Endothelial cell of umbilical vein (primary cell): ENCODE measurements at regions not wholly inside any gene's neighbourhood (a gene's known extent, or its start where the extent isn't known, plus 50 kb on each side); places are given as distances from the start of the nearest gene placed in this dataset.
A peak's percentile ranks its signal among the peaks of the same experiment; 100 is the strongest.

Experiments
- BruUV-seq: library from RNA; stranded (reverse); fragments of 400-500 nt; replicated peaks from 2 replicates; lab custom pipeline; 2021; lab: Mats Ljungman, UMichigan
- CTCF ChIA-PET: fragments of 300-600, 350-600 bp; sonication (Branson Sonifier 250); formaldehyde crosslinking; loops from one replicate; lab custom pipeline; 2021; ENCODE audit warnings: antibody characterized with exemption, inconsistent platforms; lab: Charles Lee
- POLR2A ChIA-PET: fragments of 300-600, 350-600 bp; sonication (Branson Sonifier 250); formaldehyde crosslinking; loops from one replicate; lab custom pipeline; 2021; ENCODE audit warnings: antibody characterized with exemption, inconsistent platforms; lab: Charles Lee
- DNase-seq: peaks from one replicate; pipeline ENCODE4 v3.0.0-alpha.2; 2011; ENCODE audit warnings: low read depth, low spot score
- FAIRE-seq: peaks from 2 replicates; lab custom pipeline; 2011; peaks lifted over from hg19 to GRCh38; lab: Jason Lieb, UNC
- H2AFZ ChIP-seq: 2 replicates; pipeline ENCODE4 v1.6.0; 2012; ENCODE audit warnings: low read depth, low read length, control low read depth, inconsistent platforms
- H3K27ac ChIP-seq: 2 replicates; pipeline ENCODE4 v1.5.1; 2011; ENCODE audit warnings: low read depth, mild to moderate bottlenecking, control low read depth, low read length, moderate library complexity; ENCODE audit not compliant: insufficient read depth
- H3K27me3 ChIP-seq, 2 experiments: 2 replicates each; pipeline versions ENCODE4 v1.6.0 to v1.6.1; 2011; ENCODE audit warnings: low read length in 2 of 2, mixed read lengths in 1 of 2; ENCODE audit not compliant: control insufficient read depth in 2 of 2, insufficient read depth in 2 of 2
- H3K36me3 ChIP-seq, 2 experiments: 2 replicates in 1 of 2; 3 replicates in 1 of 2; pipeline ENCODE4 v1.5.1; 2011; ENCODE audit warnings: low read length in 2 of 2, mild to moderate bottlenecking in 1 of 2, moderate library complexity in 1 of 2; ENCODE audit not compliant: control insufficient read depth in 2 of 2, insufficient read depth in 2 of 2; ENCODE audit errors: extremely low read depth in 1 of 2
- H3K4me1 ChIP-seq: 3 replicates; pipeline ENCODE4 v1.5.1; 2011; ENCODE audit warnings: mild to moderate bottlenecking, low read length; ENCODE audit not compliant: control insufficient read depth, insufficient read depth; ENCODE audit errors: extremely low read depth
- H3K4me2 ChIP-seq: 2 replicates; pipeline ENCODE4 v1.6.1; 2011; ENCODE audit warnings: low read length, control low read depth, mixed read lengths; ENCODE audit not compliant: insufficient read depth
- H3K4me3 ChIP-seq, 3 experiments: fragments of 200-600 bp in 1 of 3; sonication (generic), shearing (Covaris generic) in 1 of 3; replicated peaks in 1 of 3; 2 replicates each; pipeline ENCODE4 v1.5.1; 2011 to 2016; ENCODE audit warnings: control low read depth in 3 of 3, low read length in 3 of 3, mild to moderate bottlenecking in 2 of 3, inconsistent platforms in 1 of 3, low read depth in 1 of 3, moderate library complexity in 1 of 3; ENCODE audit not compliant: insufficient read depth in 1 of 3
- H3K79me2 ChIP-seq: 2 replicates; pipeline ENCODE4 v1.6.0; 2012; ENCODE audit warnings: low read length, inconsistent platforms; ENCODE audit not compliant: control insufficient read depth, insufficient read depth
- H3K9ac ChIP-seq: replicated peaks from 2 replicates; pipeline ENCODE3; 2011; ENCODE audit warnings: low read length, control low read depth; ENCODE audit not compliant: insufficient read depth; ENCODE audit errors: extremely low read depth
- H3K9me1 ChIP-seq: replicated peaks from 3 replicates; pipeline ENCODE4 v1.6.0; 2011; ENCODE audit warnings: mild to moderate bottlenecking, low read length; ENCODE audit not compliant: control insufficient read depth, insufficient read depth; ENCODE audit errors: extremely low read depth
- H3K9me3 ChIP-seq: replicated peaks from 2 replicates; pipeline ENCODE4 v1.5.1; 2012; ENCODE audit warnings: low read length, inconsistent platforms; ENCODE audit not compliant: control insufficient read depth, insufficient read depth
- H4K20me1 ChIP-seq: replicated peaks from 2 replicates; pipeline ENCODE3; 2011; ENCODE audit warnings: mild to moderate bottlenecking, low read length; ENCODE audit not compliant: control insufficient read depth, insufficient read depth; ENCODE audit errors: extremely low read depth
- CTCF ChIP-seq, 2 donors: IDR thresholded peaks; 1 replicate in 1 of 2; 2 replicates in 1 of 2; pipeline ENCODE4 v1.5.1; 2011; ENCODE audit warnings: low read length in 2 of 2, mild to moderate bottlenecking in 2 of 2, moderate library complexity in 2 of 2, control low read depth in 1 of 2, inconsistent platforms in 1 of 2, low read depth in 1 of 2; ENCODE audit not compliant: insufficient read depth in 1 of 2; ENCODE audit errors: extremely low read depth in 1 of 2
- EZH2 ChIP-seq: IDR thresholded peaks from 2 replicates; pipeline ENCODE4 v1.6.1; 2012; ENCODE audit warnings: borderline replicate concordance, low read depth, mild to moderate bottlenecking, moderate library complexity, low read length, inconsistent platforms; ENCODE audit not compliant: severe bottlenecking
- FOS ChIP-seq: IDR thresholded peaks from 2 replicates; pipeline ENCODE4 v1.6.1; 2011; ENCODE audit warnings: mild to moderate bottlenecking, low read length, moderate library complexity, borderline replicate concordance; ENCODE audit not compliant: insufficient read depth
- GATA2 ChIP-seq: IDR thresholded peaks from 2 replicates; pipeline ENCODE4 v1.7.0; 2011; ENCODE audit warnings: low read depth, mild to moderate bottlenecking, moderate library complexity, mixed read lengths, low read length; ENCODE audit not compliant: insufficient read length, insufficient read depth
- JUN ChIP-seq: IDR thresholded peaks from 2 replicates; pipeline ENCODE4 v1.6.1; 2011; ENCODE audit warnings: borderline replicate concordance, low read depth; ENCODE audit not compliant: insufficient read length, insufficient read depth
- MAX ChIP-seq: IDR thresholded peaks from 2 replicates; pipeline ENCODE4 v1.6.1; 2011; ENCODE audit not compliant: insufficient read depth, insufficient read length
- MYC ChIP-seq: IDR thresholded peaks from one replicate; pipeline ENCODE4 v1.6.1; 2011; ENCODE audit warnings: mild to moderate bottlenecking, low read depth, low read length
- POLR2A ChIP-seq: IDR thresholded peaks from 2 replicates; pipeline ENCODE4 v1.6.1; 2012; ENCODE audit warnings: low read depth, mild to moderate bottlenecking, control low read depth, low read length
- POLR2AphosphoS5 ChIP-seq: IDR thresholded peaks from 2 replicates; pipeline ENCODE4 v1.6.1; 2012; ENCODE audit warnings: low read depth, mild to moderate bottlenecking, control low read depth, low read length, moderate library complexity; ENCODE audit not compliant: insufficient read depth
- dilution Hi-C: fragments of 300-500 bp; cut with MboI; formaldehyde crosslinking; loops from one replicate; pipeline ENCODE4 v1.15.0; 2019; ENCODE audit warnings: low sequenced_read_pairs; ENCODE audit not compliant: extremely low pct_ligation_motif_present
- intact Hi-C: fragments of 100-400 bp; cut with micrococcal nuclease; formaldehyde crosslinking; loops from one replicate; pipeline ENCODE4 v1.10.0; 2022

GRCh38 chr11:100575860-100576717 lies 111.0 kb upstream of the ARHGAP42 start:
- ChIA-PET CTCF (interaction anchor here (0.6 to 4.6 kb wide), 56 partner anchors 9 to 1432 kb away, joined by 3 to 75 read pairs (median 4); no protein-coding TSS in a partner anchor), POLR2A (interaction anchor here (0.5 kb wide), 1 partner anchor 226 kb away, joined by 3 read pairs; no protein-coding TSS in a partner anchor)
- intact Hi-C loops, result loop anchor here (1.0 to 10.0 kb wide), 5 partner anchors 111 to 1551 kb away; partner anchors contain the start of genes ARHGAP42 and CNTN5
- Histone ChIP-seq H3K9ac (no peak overlapping the region), H3K4me3 (no peak overlapping the region), H3K27ac (no peak overlapping the region), H3K9me3 (no peaks in the 10 kb centered on the region), H2AFZ (no peak overlapping the region), H3K4me2 (peak overlapping the region; percentile 67), H3K27me3 (peaks cover 0 to 11% of the 10 kb centered on the region in 2 experiments), H3K36me3 (no peaks in the 10 kb centered on the region), H3K79me2 (no peaks in the 10 kb centered on the region), H3K4me1 (no peaks in the 10 kb centered on the region), H4K20me1 (no peaks in the 10 kb centered on the region), H3K9me1 (no peaks in the 10 kb centered on the region)
- TF ChIP-seq CTCF (IDR thresholded peaks at IDR 0.05; ENCODE audit: extremely low read depth in 1 of 2, insufficient read depth in 1 of 2, low read depth in 1 of 2, low read length in 2 of 2), result peak; percentile 37 to 59
- TF ChIP-seq POLR2AphosphoS5, result no peak
- TF ChIP-seq JUN, result peak; percentile 4
- no TSS peak for BruUV-seq
- dilution Hi-C loops, result no loop called here
- peak; percentile 57 for FAIRE-seq
- peak; percentile 56 for DNase-seq

GRCh38 chr11:100576718-100577021 lies 110.4 kb upstream of the ARHGAP42 start:
- DNase-seq, result no peak
- Histone ChIP-seq H3K9ac (no peak overlapping the region), H3K36me3 (no peaks in the 10 kb centered on the region), H3K4me3 (no peak overlapping the region), H3K79me2 (no peaks in the 10 kb centered on the region), H3K27me3 (peaks cover 0 to 16% of the 10 kb centered on the region in 2 experiments), H4K20me1 (no peaks in the 10 kb centered on the region), H3K4me2 (no peak overlapping the region), H3K9me3 (no peaks in the 10 kb centered on the region), H3K27ac (no peak overlapping the region), H2AFZ (no peak overlapping the region), H3K9me1 (no peaks in the 10 kb centered on the region), H3K4me1 (no peaks in the 10 kb centered on the region)
- dilution Hi-C loops (no loop called here), intact Hi-C loops (loop anchor here (1.0 to 10.0 kb wide), 5 partner anchors 111 to 1552 kb away; partner anchors contain the start of genes ARHGAP42 and CNTN5)
- ChIA-PET POLR2A (interaction anchor here (0.5 kb wide), 1 partner anchor 227 kb away, joined by 3 read pairs; no protein-coding TSS in a partner anchor), CTCF (interaction anchor here (0.6 to 4.6 kb wide), 56 partner anchors 9 to 1431 kb away, joined by 3 to 75 read pairs (median 4); no protein-coding TSS in a partner anchor)
- FAIRE-seq, result no peak
- BruUV-seq, result no TSS peak
- no peak for TF ChIP-seq MAX
- no peak for TF ChIP-seq GATA2
- TF ChIP-seq POLR2A, result no peak
- no peak for TF ChIP-seq POLR2AphosphoS5
- TF ChIP-seq FOS, result no peak
- no peak for TF ChIP-seq MYC
- no peak for TF ChIP-seq CTCF (IDR thresholded peaks at IDR 0.05; ENCODE audit: extremely low read depth in 1 of 2, insufficient read depth in 1 of 2, low read depth in 1 of 2, low read length in 2 of 2)
- TF ChIP-seq JUN, result no peak
- no peak for TF ChIP-seq EZH2
